Liver (tissue), 8 donors: ENCODE measurements at regions not wholly inside any gene's neighbourhood (a gene's known extent, or its start where the extent isn't known, plus 50 kb on each side); places are given as distances from the start of the nearest gene placed in this dataset.

ENCODE experiments used
- DNase-seq: peaks from one replicate; pipeline ENCODE4 v3.0.0-alpha.2; 2017; ENCODE audit warnings: low spot score
- H3K27ac ChIP-seq, 2 donors: one replicate each; pipeline ENCODE4 v1.7.0; 2013; ENCODE audit warnings: inconsistent platforms in 2 of 2, low read length in 2 of 2, control low read depth in 1 of 2, low read depth in 1 of 2, mild to moderate bottlenecking in 1 of 2
- H3K27me3 ChIP-seq, 4 donors: one replicate each; pipeline versions ENCODE4 v1.6.1 to v1.7.0; 2013; ENCODE audit warnings: low read length in 3 of 4, inconsistent platforms in 1 of 4, mild to moderate bottlenecking in 1 of 4, moderate library complexity in 1 of 4; ENCODE audit not compliant: control insufficient read depth in 4 of 4, insufficient read depth in 4 of 4
- H3K36me3 ChIP-seq, 4 donors: one replicate each; pipeline versions ENCODE4 v1.6.1 to v1.7.0; 2013; ENCODE audit warnings: low read length in 3 of 4, mild to moderate bottlenecking in 3 of 4, low read depth in 1 of 4, moderate library complexity in 1 of 4; ENCODE audit not compliant: control insufficient read depth in 4 of 4, insufficient read depth in 3 of 4
- H3K4me1 ChIP-seq, 4 donors: one replicate each; pipeline versions ENCODE4 v1.6.1 to v1.7.0; 2013; ENCODE audit warnings: low read length in 3 of 4, mild to moderate bottlenecking in 3 of 4, moderate library complexity in 1 of 4; ENCODE audit not compliant: control insufficient read depth in 4 of 4, insufficient read depth in 4 of 4
- H3K4me3 ChIP-seq, 3 donors: one replicate each; pipeline versions ENCODE4 v1.6.1 to v1.7.0; 2013; ENCODE audit warnings: low read length in 3 of 3, control low read depth in 1 of 3, low read depth in 1 of 3, mild to moderate bottlenecking in 1 of 3
- H3K9ac ChIP-seq, 2 donors: one replicate each; pipeline ENCODE4 v1.7.0; 2013; ENCODE audit warnings: low read length in 2 of 2, mild to moderate bottlenecking in 2 of 2, moderate library complexity in 2 of 2, control low read depth in 1 of 2, low read depth in 1 of 2
- H3K9me3 ChIP-seq, 4 donors: one replicate each; pipeline versions ENCODE4 v1.6.1 to v1.7.0; 2013; ENCODE audit warnings: low read length in 3 of 4; ENCODE audit not compliant: control insufficient read depth in 4 of 4
- EGR1 ChIP-seq, 2 donors: IDR thresholded peaks; 2 replicates each; pipeline ENCODE4 v1.6.1; 2016 to 2018; ENCODE audit warnings: antibody characterized with exemption in 2 of 2, low read depth in 2 of 2
- FOXA1 ChIP-seq: IDR thresholded peaks from 2 replicates; pipeline ENCODE4 v1.6.1; 2016; ENCODE audit warnings: antibody characterized with exemption
- FOXA2 ChIP-seq: IDR thresholded peaks from 2 replicates; pipeline ENCODE4 v1.6.1; 2016; ENCODE audit warnings: antibody characterized with exemption
- GABPA ChIP-seq, 2 donors: IDR thresholded peaks in 1 of 2; conservative IDR thresholded peaks in 1 of 2; 2 replicates each; pipeline ENCODE4 v1.6.1; 2016; ENCODE audit warnings: antibody characterized with exemption in 2 of 2, mild to moderate bottlenecking in 1 of 2, moderate library complexity in 1 of 2
- HNF4A ChIP-seq, 2 donors: conservative IDR thresholded peaks; 2 replicates each; pipeline ENCODE4 v1.6.1; 2016; ENCODE audit warnings: antibody characterized with exemption in 2 of 2, mild to moderate bottlenecking in 2 of 2
- HNF4G ChIP-seq: IDR thresholded peaks from 2 replicates; pipeline ENCODE4 v1.6.1; 2016; ENCODE audit warnings: antibody characterized with exemption
- JUND ChIP-seq, 2 donors: IDR thresholded peaks; 2 replicates each; pipeline ENCODE4 v1.6.1; 2016; ENCODE audit warnings: antibody characterized with exemption in 2 of 2
- NR2F2 ChIP-seq: IDR thresholded peaks from 2 replicates; pipeline ENCODE4 v1.6.1; 2016; ENCODE audit warnings: antibody characterized with exemption
- RAD21 ChIP-seq, 2 donors: IDR thresholded peaks; 2 replicates each; pipeline ENCODE4 v1.6.1; 2016; ENCODE audit warnings: antibody characterized with exemption in 2 of 2, mild to moderate bottlenecking in 2 of 2
- RXRA ChIP-seq, 2 donors: IDR thresholded peaks; 2 replicates each; pipeline ENCODE4 v1.6.1; 2017 to 2018; ENCODE audit warnings: antibody characterized with exemption in 2 of 2, mild to moderate bottlenecking in 1 of 2
- SP1 ChIP-seq: IDR thresholded peaks from 2 replicates; pipeline ENCODE4 v1.6.1; 2018; ENCODE audit warnings: antibody characterized with exemption, mild to moderate bottlenecking
- TAF1 ChIP-seq: conservative IDR thresholded peaks from 2 replicates; pipeline ENCODE4 v1.6.1; 2016; ENCODE audit warnings: antibody characterized with exemption, mild to moderate bottlenecking
- YY1 ChIP-seq: IDR thresholded peaks from 2 replicates; pipeline ENCODE4 v1.6.1; 2016; ENCODE audit warnings: antibody characterized with exemption, mild to moderate bottlenecking
- WGBS: extraction: QIAGEN DNeasy Blood & Tissue Kit; methylation state at CpG from one replicate; pipeline ENCODE4 v1.1.7; 2013; 5-methylcytosine and 5-hydroxymethylcytosine counted together
- TF ChIP-seq, protein P1 (sequence below): fragments of 150-350 bp; IDR thresholded peaks from 2 replicates; pipeline ENCODE4 v1.5.1; 2017; ENCODE audit warnings: improper control_type of control experiment, low read depth, low read length; ENCODE audit not compliant: missing input control
- TF ChIP-seq, protein P2 (sequence below): IDR thresholded peaks from 2 replicates; pipeline ENCODE4 v1.6.1; 2016; ENCODE audit warnings: antibody characterized with exemption
- TF ChIP-seq, protein P3 (sequence below): IDR thresholded peaks from 2 replicates; pipeline ENCODE4 v1.6.1; 2016; ENCODE audit warnings: antibody characterized with exemption
- TF ChIP-seq, protein P4 (sequence below): IDR thresholded peaks from 2 replicates; pipeline ENCODE4 v1.6.1; 2016; ENCODE audit warnings: antibody characterized with exemption
- TF ChIP-seq, protein P5 (sequence below): IDR thresholded peaks from 2 replicates; pipeline ENCODE4 v1.6.1; 2016; ENCODE audit warnings: antibody characterized with exemption, mild to moderate bottlenecking
- donor health status: healthy.
- donor health status: healthy.
- donor health status: healthy.
- donor health status: healthy.
- donor health status: healthy.

DNA sequence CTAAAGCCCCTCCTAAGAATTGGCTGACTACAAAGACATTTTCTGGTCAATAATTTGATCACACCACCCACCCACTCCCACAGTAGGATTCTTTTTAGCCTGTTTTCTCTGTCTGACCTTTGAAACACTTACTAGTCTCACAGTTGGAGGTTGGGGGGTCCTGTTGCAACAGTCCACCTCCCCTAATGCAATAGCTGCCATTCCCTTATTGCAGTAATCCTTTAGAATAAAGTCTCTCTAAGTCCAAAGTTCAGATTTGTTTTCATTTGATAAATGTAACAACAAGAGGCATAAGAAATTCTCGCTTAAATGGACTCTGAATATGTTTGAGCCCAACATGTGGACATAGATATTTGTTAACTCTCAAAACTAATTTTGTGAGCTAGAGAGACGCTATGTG is 1326.8 kb upstream of the TMEFF2 start:
- 75% methylated on average over 2 of the region's 2 CpGs for WGBS
- H3K27ac ChIP-seq: no peak overlapping the region
- H3K27me3 ChIP-seq: no peaks in the 10 kb centered on the region
- H3K4me3 ChIP-seq: no peak overlapping the region
- H3K9ac ChIP-seq: no peak overlapping the region
- no peak for DNase-seq
- H3K36me3 ChIP-seq: no peaks in the 10 kb centered on the region
- H3K9me3 ChIP-seq: no peaks in the 10 kb centered on the region
- peaks cover 0 to 7% (median 2%) of the 10 kb centered on the region in 4 donors for H3K4me1 ChIP-seq
- TF ChIP-seq JUND (IDR thresholded peaks at IDR 0.05) (no peak), SP1 (peak; percentile 14), YY1 (peak; percentile 11), HNF4G (no peak), HNF4A (conservative IDR thresholded peaks at IDR 0.05) (peak; percentile 44 to 58), RAD21 (IDR thresholded peaks at IDR 0.05) (no peak)
- TF ChIP-seq, protein P1, sequence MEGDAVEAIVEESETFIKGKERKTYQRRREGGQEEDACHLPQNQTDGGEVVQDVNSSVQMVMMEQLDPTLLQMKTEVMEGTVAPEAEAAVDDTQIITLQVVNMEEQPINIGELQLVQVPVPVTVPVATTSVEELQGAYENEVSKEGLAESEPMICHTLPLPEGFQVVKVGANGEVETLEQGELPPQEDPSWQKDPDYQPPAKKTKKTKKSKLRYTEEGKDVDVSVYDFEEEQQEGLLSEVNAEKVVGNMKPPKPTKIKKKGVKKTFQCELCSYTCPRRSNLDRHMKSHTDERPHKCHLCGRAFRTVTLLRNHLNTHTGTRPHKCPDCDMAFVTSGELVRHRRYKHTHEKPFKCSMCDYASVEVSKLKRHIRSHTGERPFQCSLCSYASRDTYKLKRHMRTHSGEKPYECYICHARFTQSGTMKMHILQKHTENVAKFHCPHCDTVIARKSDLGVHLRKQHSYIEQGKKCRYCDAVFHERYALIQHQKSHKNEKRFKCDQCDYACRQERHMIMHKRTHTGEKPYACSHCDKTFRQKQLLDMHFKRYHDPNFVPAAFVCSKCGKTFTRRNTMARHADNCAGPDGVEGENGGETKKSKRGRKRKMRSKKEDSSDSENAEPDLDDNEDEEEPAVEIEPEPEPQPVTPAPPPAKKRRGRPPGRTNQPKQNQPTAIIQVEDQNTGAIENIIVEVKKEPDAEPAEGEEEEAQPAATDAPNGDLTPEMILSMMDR: no peak

DNA sequence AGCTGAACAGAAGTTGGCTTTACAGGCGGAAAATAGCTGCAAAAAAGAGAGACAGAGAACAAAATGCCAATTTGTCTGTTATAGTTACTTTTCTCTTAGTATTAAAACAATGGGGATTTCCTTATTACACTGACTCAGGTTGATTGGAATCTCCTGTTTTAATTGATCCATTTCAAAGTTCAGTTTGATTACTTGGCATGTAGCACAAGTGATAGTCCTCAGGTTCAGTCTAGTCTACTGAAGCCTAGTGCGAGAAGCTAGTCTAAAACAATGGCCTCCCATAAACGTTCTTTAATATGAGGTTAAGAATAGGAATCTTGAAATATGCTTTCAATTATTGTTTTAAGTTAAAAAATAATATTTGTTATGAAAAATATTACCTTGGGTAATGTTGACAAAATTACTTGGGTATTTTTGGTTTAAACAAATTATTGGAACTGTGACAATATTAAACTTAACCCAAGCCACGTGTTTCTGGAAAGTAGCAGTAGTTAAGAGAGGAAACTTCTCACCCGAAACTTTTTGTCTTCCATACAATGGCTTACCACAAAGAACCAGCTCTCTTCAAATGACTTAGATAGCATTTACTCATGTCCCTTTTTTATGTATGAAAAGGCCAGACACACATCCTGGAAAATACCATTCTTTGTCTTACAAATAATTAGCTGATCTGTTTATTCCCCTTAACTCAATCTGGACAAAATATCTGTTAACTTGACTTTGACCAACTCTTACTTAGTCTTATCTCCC is 1326.2 kb upstream of the TMEFF2 start:
- H3K4me3 ChIP-seq: no peak overlapping the region
- no peak overlapping the region for H3K9ac ChIP-seq
- H3K9me3 ChIP-seq: no peaks in the 10 kb centered on the region
- peaks cover 0 to 7% (median 2%) of the 10 kb centered on the region in 4 donors for H3K4me1 ChIP-seq
- H3K27ac ChIP-seq: no peak overlapping the region
- no peaks in the 10 kb centered on the region for H3K36me3 ChIP-seq
- no peaks in the 10 kb centered on the region for H3K27me3 ChIP-seq
- WGBS: 40% methylated on average over 5 of the region's 5 CpGs
- DNase-seq: no peak
- peak; percentile 76 to 79 for TF ChIP-seq HNF4A (conservative IDR thresholded peaks at IDR 0.05)
- peak in 1 of 2 donors; percentile 31 for TF ChIP-seq RXRA (IDR thresholded peaks at IDR 0.05)
- TF ChIP-seq, protein P2, sequence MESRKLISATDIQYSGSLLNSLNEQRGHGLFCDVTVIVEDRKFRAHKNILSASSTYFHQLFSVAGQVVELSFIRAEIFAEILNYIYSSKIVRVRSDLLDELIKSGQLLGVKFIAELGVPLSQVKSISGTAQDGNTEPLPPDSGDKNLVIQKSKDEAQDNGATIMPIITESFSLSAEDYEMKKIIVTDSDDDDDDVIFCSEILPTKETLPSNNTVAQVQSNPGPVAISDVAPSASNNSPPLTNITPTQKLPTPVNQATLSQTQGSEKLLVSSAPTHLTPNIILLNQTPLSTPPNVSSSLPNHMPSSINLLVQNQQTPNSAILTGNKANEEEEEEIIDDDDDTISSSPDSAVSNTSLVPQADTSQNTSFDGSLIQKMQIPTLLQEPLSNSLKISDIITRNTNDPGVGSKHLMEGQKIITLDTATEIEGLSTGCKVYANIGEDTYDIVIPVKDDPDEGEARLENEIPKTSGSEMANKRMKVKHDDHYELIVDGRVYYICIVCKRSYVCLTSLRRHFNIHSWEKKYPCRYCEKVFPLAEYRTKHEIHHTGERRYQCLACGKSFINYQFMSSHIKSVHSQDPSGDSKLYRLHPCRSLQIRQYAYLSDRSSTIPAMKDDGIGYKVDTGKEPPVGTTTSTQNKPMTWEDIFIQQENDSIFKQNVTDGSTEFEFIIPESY: no peak
- TF ChIP-seq EGR1 (IDR thresholded peaks at IDR 0.05; ENCODE audit: low read depth in 2 of 2): no peak
- TF ChIP-seq HNF4G: no peak
- peak; percentile 42 for TF ChIP-seq SP1
- TF ChIP-seq JUND (IDR thresholded peaks at IDR 0.05): peak; percentile 11 to 13
- TF ChIP-seq, protein P3, sequence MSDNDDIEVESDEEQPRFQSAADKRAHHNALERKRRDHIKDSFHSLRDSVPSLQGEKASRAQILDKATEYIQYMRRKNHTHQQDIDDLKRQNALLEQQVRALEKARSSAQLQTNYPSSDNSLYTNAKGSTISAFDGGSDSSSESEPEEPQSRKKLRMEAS: no peak
- peak in 1 of 2 donors; percentile 22 for TF ChIP-seq RAD21 (IDR thresholded peaks at IDR 0.05)
- TF ChIP-seq FOXA1: no peak
- no peak for TF ChIP-seq TAF1
- TF ChIP-seq, protein P4, sequence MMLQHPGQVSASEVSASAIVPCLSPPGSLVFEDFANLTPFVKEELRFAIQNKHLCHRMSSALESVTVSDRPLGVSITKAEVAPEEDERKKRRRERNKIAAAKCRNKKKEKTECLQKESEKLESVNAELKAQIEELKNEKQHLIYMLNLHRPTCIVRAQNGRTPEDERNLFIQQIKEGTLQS: no peak
- no peak for TF ChIP-seq FOXA2
- TF ChIP-seq, protein P5, sequence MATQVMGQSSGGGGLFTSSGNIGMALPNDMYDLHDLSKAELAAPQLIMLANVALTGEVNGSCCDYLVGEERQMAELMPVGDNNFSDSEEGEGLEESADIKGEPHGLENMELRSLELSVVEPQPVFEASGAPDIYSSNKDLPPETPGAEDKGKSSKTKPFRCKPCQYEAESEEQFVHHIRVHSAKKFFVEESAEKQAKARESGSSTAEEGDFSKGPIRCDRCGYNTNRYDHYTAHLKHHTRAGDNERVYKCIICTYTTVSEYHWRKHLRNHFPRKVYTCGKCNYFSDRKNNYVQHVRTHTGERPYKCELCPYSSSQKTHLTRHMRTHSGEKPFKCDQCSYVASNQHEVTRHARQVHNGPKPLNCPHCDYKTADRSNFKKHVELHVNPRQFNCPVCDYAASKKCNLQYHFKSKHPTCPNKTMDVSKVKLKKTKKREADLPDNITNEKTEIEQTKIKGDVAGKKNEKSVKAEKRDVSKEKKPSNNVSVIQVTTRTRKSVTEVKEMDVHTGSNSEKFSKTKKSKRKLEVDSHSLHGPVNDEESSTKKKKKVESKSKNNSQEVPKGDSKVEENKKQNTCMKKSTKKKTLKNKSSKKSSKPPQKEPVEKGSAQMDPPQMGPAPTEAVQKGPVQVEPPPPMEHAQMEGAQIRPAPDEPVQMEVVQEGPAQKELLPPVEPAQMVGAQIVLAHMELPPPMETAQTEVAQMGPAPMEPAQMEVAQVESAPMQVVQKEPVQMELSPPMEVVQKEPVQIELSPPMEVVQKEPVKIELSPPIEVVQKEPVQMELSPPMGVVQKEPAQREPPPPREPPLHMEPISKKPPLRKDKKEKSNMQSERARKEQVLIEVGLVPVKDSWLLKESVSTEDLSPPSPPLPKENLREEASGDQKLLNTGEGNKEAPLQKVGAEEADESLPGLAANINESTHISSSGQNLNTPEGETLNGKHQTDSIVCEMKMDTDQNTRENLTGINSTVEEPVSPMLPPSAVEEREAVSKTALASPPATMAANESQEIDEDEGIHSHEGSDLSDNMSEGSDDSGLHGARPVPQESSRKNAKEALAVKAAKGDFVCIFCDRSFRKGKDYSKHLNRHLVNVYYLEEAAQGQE: no peak
- TF ChIP-seq, protein P1: no peak
- TF ChIP-seq NR2F2: no peak
- TF ChIP-seq YY1: peak; percentile 64
- no peak for TF ChIP-seq GABPA (IDR thresholded peaks at IDR 0.05 in 1 of 2, conservative IDR thresholded peaks at IDR 0.05 in 1 of 2)
